Effector memory CD4-positive, alpha-beta T cell (primary cell): ENCODE measurements at regions not wholly inside any gene's neighbourhood (a gene's known extent, or its start where the extent isn't known, plus 50 kb on each side); places are given as distances from the start of the nearest gene placed in this dataset.

Experiments used
- DNase-seq, 3 donors: peaks; one replicate each; pipeline ENCODE4 v3.0.0-alpha.2; 2020
- H3K27ac ChIP-seq: 2 replicates; pipeline ENCODE4 v1.7.0; 2013; ENCODE audit warnings: mild to moderate bottlenecking, low read length, moderate library complexity; ENCODE audit not compliant: insufficient read depth, poor library complexity, severe bottlenecking
- H3K27me3 ChIP-seq: replicated peaks from 2 replicates; pipeline ENCODE4 v1.7.0; 2013; ENCODE audit warnings: mild to moderate bottlenecking, low read length; ENCODE audit not compliant: insufficient read depth, control insufficient read depth, poor library complexity, severe bottlenecking
- H3K36me3 ChIP-seq: 2 replicates; pipeline ENCODE4 v1.7.0; 2013; ENCODE audit warnings: mild to moderate bottlenecking, low read length, moderate library complexity; ENCODE audit not compliant: control insufficient read depth, insufficient read depth
- H3K4me1 ChIP-seq: 2 replicates; pipeline ENCODE4 v1.7.0; 2013; ENCODE audit warnings: low read length, mild to moderate bottlenecking; ENCODE audit not compliant: control insufficient read depth, insufficient read depth, poor library complexity, severe bottlenecking
- H3K4me3 ChIP-seq: 2 replicates; pipeline ENCODE4 v1.7.0; 2013; ENCODE audit warnings: low read length, low read depth, mild to moderate bottlenecking; ENCODE audit not compliant: insufficient read depth, poor library complexity, severe bottlenecking
- H3K9me3 ChIP-seq: 2 replicates; pipeline ENCODE4 v1.7.0; 2013; ENCODE audit warnings: mild to moderate bottlenecking, low read length, moderate library complexity; ENCODE audit not compliant: control insufficient read depth

DNA sequence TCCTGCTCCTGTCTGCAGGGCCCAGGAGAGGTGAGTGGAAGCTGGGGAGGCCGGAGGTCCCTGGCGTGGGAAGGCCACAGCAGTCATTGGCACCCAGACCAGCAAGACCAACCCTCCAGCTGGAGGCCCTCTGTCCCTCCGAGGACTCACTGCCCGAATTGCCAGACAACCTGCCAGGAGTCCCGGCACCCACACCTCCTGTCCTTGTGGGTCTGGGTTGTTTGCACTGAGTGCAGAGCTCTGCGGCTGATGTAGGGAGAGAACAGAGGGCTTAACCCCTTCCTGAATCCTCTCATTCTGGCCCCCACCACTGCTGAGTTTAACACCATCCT, 204.9 kb downstream of the KIF26A start:
- Histone ChIP-seq H3K4me1 (no peaks in the 10 kb centered on the region), H3K4me3 (no peak overlapping the region), H3K27ac (no peak overlapping the region), H3K36me3 (no peaks in the 10 kb centered on the region), H3K27me3 (no peaks in the 10 kb centered on the region), H3K9me3 (no peaks in the 10 kb centered on the region)
- no peak for DNase-seq

- H3K4me1 ChIP-seq = no peaks in the 10 kb centered on the region
- no peak for DNase-seq
- H3K9me3 ChIP-seq = no peaks in the 10 kb centered on the region
- no peak overlapping the region for H3K27ac ChIP-seq
- H3K27me3 ChIP-seq = no peaks in the 10 kb centered on the region
- H3K4me3 ChIP-seq = no peak overlapping the region
- H3K36me3 ChIP-seq = no peaks in the 10 kb centered on the region
Observed at GRCh38 chr14:104343690-104344640, 205.6 kb downstream of the KIF26A start.

DNA sequence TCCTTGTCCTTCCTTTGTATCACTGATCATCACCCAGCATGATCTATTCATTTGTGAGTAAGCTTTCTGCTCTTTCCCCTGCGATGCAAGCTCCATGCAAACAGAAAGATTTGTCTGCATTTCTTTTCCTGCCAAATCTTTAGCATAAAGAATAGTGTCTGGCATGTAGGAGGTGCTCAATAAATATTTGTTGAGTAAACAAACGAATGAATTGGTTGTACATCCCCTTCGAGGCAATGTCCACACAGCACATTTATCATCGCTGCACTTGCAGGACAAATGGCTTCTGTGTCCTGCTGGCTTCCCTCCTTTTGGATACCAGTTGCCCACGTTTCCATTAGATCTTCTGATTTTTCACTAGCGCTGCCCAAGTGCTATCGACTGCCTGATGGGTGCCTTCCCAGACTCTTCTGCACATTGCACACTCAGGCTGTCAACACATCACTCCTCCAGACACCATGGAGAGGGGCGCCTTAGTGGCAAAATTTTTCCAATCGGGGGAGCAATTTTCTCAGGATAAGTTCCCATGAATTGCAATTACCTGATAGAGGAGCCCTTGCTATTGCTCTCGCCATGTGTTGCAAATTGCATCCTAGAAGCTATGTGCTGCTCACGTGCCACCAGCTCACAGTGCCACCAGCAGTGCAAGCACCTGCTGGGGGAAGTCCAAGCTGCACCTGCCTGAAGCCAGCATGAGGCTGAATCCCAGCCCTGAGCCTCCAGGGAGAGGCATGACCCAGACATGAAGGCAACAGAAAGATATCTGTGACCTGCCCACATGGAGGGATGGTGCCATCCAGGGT, 206.6 kb downstream of the KIF26A start:
- Histone ChIP-seq H3K9me3 (no peaks in the 10 kb centered on the region), H3K36me3 (no peaks in the 10 kb centered on the region), H3K4me1 (no peaks in the 10 kb centered on the region)

DNA sequence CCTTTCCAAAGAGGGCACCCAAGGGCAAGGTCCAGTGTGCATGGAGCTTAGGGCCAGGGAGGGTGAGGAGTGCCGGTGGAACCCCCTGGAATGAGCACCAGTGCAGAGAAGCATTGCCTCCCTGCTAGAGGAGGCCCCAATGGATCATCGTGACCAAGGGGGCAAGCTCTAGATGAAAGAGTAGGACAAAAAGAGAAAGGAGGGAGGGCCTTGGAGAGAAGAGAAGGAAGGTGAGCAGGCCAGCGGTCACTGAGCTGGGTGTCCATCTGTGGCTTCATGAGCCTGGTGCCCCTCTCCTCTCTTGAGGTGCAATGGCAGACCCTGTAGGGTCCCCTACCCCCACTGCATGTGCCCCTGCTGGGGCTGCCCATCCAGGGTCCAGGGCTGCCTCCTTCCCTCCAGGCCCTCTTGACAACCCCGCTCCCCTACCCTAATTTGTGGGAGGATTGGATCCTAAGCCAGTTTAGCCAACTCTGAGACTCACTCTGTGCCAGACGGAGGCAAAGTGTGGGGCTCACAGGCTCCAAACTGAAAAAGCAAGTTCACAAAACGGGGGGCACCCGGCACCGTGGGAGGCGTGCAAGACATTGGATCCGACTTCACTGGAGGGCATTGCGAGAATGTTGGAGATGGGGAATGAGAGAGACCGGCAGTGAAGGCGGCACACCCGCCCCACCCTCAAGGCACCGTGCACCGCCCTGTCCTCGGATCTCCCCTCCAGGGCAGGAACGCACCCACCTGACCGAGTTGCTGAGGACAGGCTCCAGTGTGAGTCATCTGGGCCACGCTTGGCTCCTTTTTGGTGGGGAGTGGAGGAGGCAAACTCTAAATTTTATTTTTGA, 207.5 kb downstream of the KIF26A start:
- H3K27ac ChIP-seq = no peak overlapping the region
- no peaks in the 10 kb centered on the region for H3K36me3 ChIP-seq
- H3K4me3 ChIP-seq = no peak overlapping the region
- H3K27me3 ChIP-seq = no peaks in the 10 kb centered on the region
- no peaks in the 10 kb centered on the region for H3K9me3 ChIP-seq
- no peaks in the 10 kb centered on the region for H3K4me1 ChIP-seq
- DNase-seq = no peak

More for the DNA sequence above, 206.6 kb downstream of the KIF26A start:
- H3K27me3 ChIP-seq = no peaks in the 10 kb centered on the region
- DNase-seq = no peak
- no peak overlapping the region for H3K4me3 ChIP-seq
- no peak overlapping the region for H3K27ac ChIP-seq

DNA sequence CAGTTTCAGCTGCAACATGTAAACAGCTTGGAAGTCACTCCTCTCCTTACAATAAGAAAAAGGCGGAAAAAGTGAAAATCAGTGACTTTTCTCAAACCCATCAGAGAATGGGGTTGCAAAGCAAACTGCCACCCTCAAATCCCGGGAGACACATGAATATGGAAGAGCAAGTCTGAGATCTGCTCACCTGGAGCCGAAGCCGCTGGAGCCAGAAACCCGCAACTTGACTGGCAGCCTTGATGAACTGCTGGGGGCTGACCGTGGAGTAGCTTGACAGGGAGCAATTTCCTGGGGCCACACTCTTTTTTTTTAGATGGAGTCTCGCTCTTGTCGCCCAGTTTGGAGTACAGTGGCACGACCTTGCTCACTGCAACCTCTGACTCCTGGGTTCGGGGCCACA, 208.2 kb downstream of the KIF26A start:
- no peaks in the 10 kb centered on the region for H3K4me1 ChIP-seq
- H3K27me3 ChIP-seq = no peaks in the 10 kb centered on the region

GRCh38 chr14:104348741-104349140, 210.4 kb downstream of the KIF26A start:
- Histone ChIP-seq H3K36me3 (no peaks in the 10 kb centered on the region), H3K27me3 (no peaks in the 10 kb centered on the region), H3K9me3 (no peaks in the 10 kb centered on the region), H3K4me1 (no peaks in the 10 kb centered on the region), H3K27ac (no peak overlapping the region), H3K4me3 (no peak overlapping the region)
- DNase-seq = no peak

More for the DNA sequence above, 208.2 kb downstream of the KIF26A start:
- Histone ChIP-seq H3K36me3 (no peaks in the 10 kb centered on the region), H3K9me3 (no peaks in the 10 kb centered on the region), H3K27ac (no peak overlapping the region), H3K4me3 (no peak overlapping the region)
- DNase-seq = no peak

- Histone ChIP-seq H3K9me3 (no peaks in the 10 kb centered on the region), H3K27ac (no peak overlapping the region), H3K4me1 (no peaks in the 10 kb centered on the region), H3K36me3 (no peaks in the 10 kb centered on the region), H3K27me3 (no peaks in the 10 kb centered on the region), H3K4me3 (no peak overlapping the region)
- no peak for DNase-seq
Observed at GRCh38 chr14:104349950-104350349, 211.6 kb downstream of the KIF26A start.

- Histone ChIP-seq H3K27ac (no peak overlapping the region), H3K4me3 (no peak overlapping the region), H3K9me3 (no peaks in the 10 kb centered on the region), H3K4me1 (no peaks in the 10 kb centered on the region), H3K27me3 (no peaks in the 10 kb centered on the region), H3K36me3 (no peaks in the 10 kb centered on the region)
- DNase-seq = no peak
Observed at GRCh38 chr14:104350463-104351185, 212.2 kb downstream of the KIF26A start.

DNA sequence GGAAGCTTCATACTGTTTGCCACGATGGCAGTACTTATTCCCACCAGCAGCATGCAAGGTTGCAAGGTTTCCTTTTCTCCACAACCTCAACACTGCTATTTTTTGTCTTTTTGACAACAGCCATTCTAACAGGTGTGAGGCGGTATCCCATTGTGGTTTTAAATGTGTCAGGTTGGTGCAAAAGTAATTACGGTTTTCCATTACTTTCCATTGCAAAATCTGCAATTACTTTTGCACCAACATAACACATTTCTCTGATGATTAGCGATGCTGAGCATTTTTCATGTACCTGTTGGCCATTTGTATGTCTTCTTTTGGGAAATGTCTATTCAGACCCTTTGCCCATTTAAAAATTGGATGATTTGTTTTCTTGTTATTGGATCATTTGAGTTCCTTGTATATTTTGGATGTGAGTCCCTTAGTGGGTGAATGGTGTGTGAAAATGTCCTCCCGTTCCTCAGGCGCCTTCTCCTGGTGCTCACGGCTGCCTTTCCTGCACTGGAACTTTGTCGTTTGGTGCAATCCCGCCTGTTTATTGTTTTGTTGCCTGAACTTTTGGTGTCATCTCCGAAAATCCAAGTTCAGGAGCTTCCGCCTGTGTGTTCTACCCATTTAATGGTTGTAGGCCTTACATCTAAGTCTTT, 213.6 kb downstream of the KIF26A start:
- H3K4me3 ChIP-seq = no peak overlapping the region
- H3K36me3 ChIP-seq = no peaks in the 10 kb centered on the region
- H3K4me1 ChIP-seq = no peaks in the 10 kb centered on the region
- H3K9me3 ChIP-seq = no peaks in the 10 kb centered on the region
- no peaks in the 10 kb centered on the region for H3K27me3 ChIP-seq
- no peak for DNase-seq
- H3K27ac ChIP-seq = no peak overlapping the region
